Activated CD8-positive, alpha-beta T cell treated with anti-CD3 and anti-CD28 coated beads, Interleukin-2, amount 10 ng/mL, durations not matched to agents 7 days and 5 days (primary cell): ENCODE measurements at regions not wholly inside any gene's neighbourhood (a gene's known extent, or its start where the extent isn't known, plus 50 kb on each side); places are given as distances from the start of the nearest gene placed in this dataset.

Experiments
- ATAC-seq: fragments of 150-1000 bp; cut with Tn5 transposase; one replicate; pipeline ENCODE4 v1.10.0; 2021; ENCODE audit warnings: moderate library complexity
- CTCF ChIA-PET: fragments of 350-600 bp; sonication (Branson Sonifier 250); formaldehyde crosslinking; loops from one replicate; lab custom pipeline; 2021; ENCODE audit warnings: antibody characterized with exemption; lab: Charles Lee
- POLR2A ChIA-PET: fragments of 350-600 bp; sonication (Branson Sonifier 250); formaldehyde crosslinking; loops from one replicate; lab custom pipeline; 2021; ENCODE audit warnings: antibody characterized with exemption; lab: Charles Lee
- DNase-seq: peaks from one replicate; pipeline ENCODE4 v3.0.0-alpha.2; 2020
- H3K27ac Mint-ChIP-seq: one replicate; pipeline ENCODE4 v1.8.0; 2021; ENCODE audit warnings: mild to moderate bottlenecking, mixed read lengths
- H3K27me3 Mint-ChIP-seq: one replicate; pipeline ENCODE4 v1.8.0; 2021; ENCODE audit warnings: low read depth, mixed read lengths
- H3K36me3 Mint-ChIP-seq: one replicate; pipeline ENCODE4 v1.8.0; 2021; ENCODE audit warnings: low read depth, mixed read lengths
- H3K4me1 Mint-ChIP-seq: one replicate; pipeline ENCODE4 v1.8.0; 2021; ENCODE audit warnings: low read depth, mixed read lengths
- H3K4me3 Mint-ChIP-seq: one replicate; pipeline ENCODE4 v1.8.0; 2021; ENCODE audit warnings: mild to moderate bottlenecking, mixed read lengths
- H3K9me3 Mint-ChIP-seq: one replicate; pipeline ENCODE4 v1.8.0; 2022; ENCODE audit warnings: mixed read lengths; ENCODE audit not compliant: insufficient read depth

- Mint-ChIP-seq H3K27me3 (peaks cover 2% of the 10 kb centered on the region), H3K27ac (no peak overlapping the region), H3K4me1 (no peaks in the 10 kb centered on the region), H3K4me3 (no peak overlapping the region), H3K9me3 (no peaks in the 10 kb centered on the region), H3K36me3 (no peaks in the 10 kb centered on the region)
- CTCF ChIA-PET: interaction anchor here (1.2 kb wide), 1 partner anchor 27 kb away, joined by 3 read pairs; no protein-coding TSS in a partner anchor
- DNase-seq (no peak), ATAC-seq (no peak)
- POLR2A ChIA-PET: no interaction called here
Observed at GRCh38 chr3:150357923-150358607, 50.0 kb upstream of the TSC22D2 start.

GRCh38 chr3:150357140-150357539, 51.0 kb upstream of the TSC22D2 start:
- no peaks in the 10 kb centered on the region for H3K4me1 Mint-ChIP-seq
- CTCF ChIA-PET: no interaction called here
- no peak overlapping the region for H3K27ac Mint-ChIP-seq
- POLR2A ChIA-PET: no interaction called here
- H3K27me3 Mint-ChIP-seq: peaks cover 2% of the 10 kb centered on the region
- ATAC-seq: no peak
- DNase-seq: no peak
- H3K36me3 Mint-ChIP-seq: no peaks in the 10 kb centered on the region
- H3K9me3 Mint-ChIP-seq: no peaks in the 10 kb centered on the region
- H3K4me3 Mint-ChIP-seq: no peak overlapping the region

- ATAC-seq (no peak), DNase-seq (no peak)
- ChIA-PET POLR2A (no interaction called here), CTCF (no interaction called here)
- Mint-ChIP-seq H3K27ac (no peak overlapping the region), H3K27me3 (peaks cover 2% of the 10 kb centered on the region), H3K4me3 (no peak overlapping the region), H3K9me3 (no peaks in the 10 kb centered on the region), H3K36me3 (no peaks in the 10 kb centered on the region), H3K4me1 (no peaks in the 10 kb centered on the region)
Observed at GRCh38 chr3:150355574-150355973, 52.5 kb upstream of the TSC22D2 start.

- Mint-ChIP-seq H3K9me3 (no peaks in the 10 kb centered on the region), H3K4me1 (no peaks in the 10 kb centered on the region), H3K36me3 (no peaks in the 10 kb centered on the region), H3K27ac (no peak overlapping the region), H3K4me3 (no peak overlapping the region), H3K27me3 (peaks cover 3% of the 10 kb centered on the region)
- CTCF ChIA-PET: no interaction called here
- no peak for DNase-seq
- POLR2A ChIA-PET: no interaction called here
- no peak for ATAC-seq
Observed at GRCh38 chr3:150352931-150353330, 55.2 kb upstream of the TSC22D2 start.

GRCh38 chr3:150351398-150351797, 56.7 kb upstream of the TSC22D2 start:
- CTCF ChIA-PET: no interaction called here
- DNase-seq (no peak), ATAC-seq (no peak)

GRCh38 chr3:150349314-150350097, 58.6 kb upstream of the TSC22D2 start:
- DNase-seq: no peak
- H3K27ac Mint-ChIP-seq: no peak overlapping the region
- peaks cover 8% of the 10 kb centered on the region for H3K27me3 Mint-ChIP-seq
- ChIA-PET POLR2A (no interaction called here), CTCF (no interaction called here)
- H3K4me3 Mint-ChIP-seq: no peak overlapping the region
- no peaks in the 10 kb centered on the region for H3K36me3 Mint-ChIP-seq
- ATAC-seq: no peak
- no peaks in the 10 kb centered on the region for H3K4me1 Mint-ChIP-seq
- H3K9me3 Mint-ChIP-seq: no peaks in the 10 kb centered on the region

More at GRCh38 chr3:150351398-150351797, 56.7 kb upstream of the TSC22D2 start:
- H3K27ac Mint-ChIP-seq: no peak overlapping the region
- H3K9me3 Mint-ChIP-seq: no peaks in the 10 kb centered on the region
- POLR2A ChIA-PET: no interaction called here
- H3K36me3 Mint-ChIP-seq: no peaks in the 10 kb centered on the region
- no peaks in the 10 kb centered on the region for H3K4me1 Mint-ChIP-seq
- peaks cover 4% of the 10 kb centered on the region for H3K27me3 Mint-ChIP-seq
- no peak overlapping the region for H3K4me3 Mint-ChIP-seq

GRCh38 chr3:150348500-150348899, 59.6 kb upstream of the TSC22D2 start:
- no peaks in the 10 kb centered on the region for H3K9me3 Mint-ChIP-seq
- H3K36me3 Mint-ChIP-seq: no peaks in the 10 kb centered on the region
- H3K27me3 Mint-ChIP-seq: peaks cover 14% of the 10 kb centered on the region
- H3K27ac Mint-ChIP-seq: no peak overlapping the region
- H3K4me1 Mint-ChIP-seq: no peaks in the 10 kb centered on the region
- DNase-seq (no peak), ATAC-seq (no peak)
- ChIA-PET POLR2A (no interaction called here), CTCF (no interaction called here)
- no peak overlapping the region for H3K4me3 Mint-ChIP-seq

GRCh38 chr3:150346981-150347863, 60.9 kb upstream of the TSC22D2 start:
- POLR2A ChIA-PET: no interaction called here
- DNase-seq: no peak
- Mint-ChIP-seq H3K27ac (no peak overlapping the region), H3K9me3 (no peaks in the 10 kb centered on the region), H3K27me3 (peaks cover 14% of the 10 kb centered on the region), H3K4me3 (no peak overlapping the region), H3K36me3 (no peaks in the 10 kb centered on the region), H3K4me1 (no peaks in the 10 kb centered on the region)
- CTCF ChIA-PET: interaction anchor here (0.7 kb wide), 1 partner anchor 17 kb away, joined by 3 read pairs; no protein-coding TSS in a partner anchor
- ATAC-seq: no peak

- Mint-ChIP-seq H3K27me3 (peaks cover 14% of the 10 kb centered on the region), H3K4me1 (no peaks in the 10 kb centered on the region), H3K36me3 (no peaks in the 10 kb centered on the region), H3K9me3 (no peaks in the 10 kb centered on the region), H3K27ac (no peak overlapping the region), H3K4me3 (no peak overlapping the region)
- ChIA-PET POLR2A (no interaction called here), CTCF (no interaction called here)
- no peak for DNase-seq
- ATAC-seq: no peak
Observed at GRCh38 chr3:150346266-150346665, 61.8 kb upstream of the TSC22D2 start.

- Mint-ChIP-seq H3K27me3 (peaks cover 11% of the 10 kb centered on the region), H3K4me3 (no peak overlapping the region), H3K4me1 (no peaks in the 10 kb centered on the region), H3K27ac (no peak overlapping the region), H3K9me3 (no peaks in the 10 kb centered on the region), H3K36me3 (no peaks in the 10 kb centered on the region)
- no peak for ATAC-seq
- DNase-seq: no peak
- ChIA-PET CTCF (no interaction called here), POLR2A (no interaction called here)
Observed at GRCh38 chr3:150345021-150345538, 63.0 kb upstream of the TSC22D2 start.

GRCh38 chr3:150344079-150344759, 63.9 kb upstream of the TSC22D2 start:
- H3K9me3 Mint-ChIP-seq: no peaks in the 10 kb centered on the region
- peaks cover 13% of the 10 kb centered on the region for H3K27me3 Mint-ChIP-seq
- CTCF ChIA-PET: no interaction called here
- ATAC-seq: no peak
- no peaks in the 10 kb centered on the region for H3K36me3 Mint-ChIP-seq
- H3K4me3 Mint-ChIP-seq: no peak overlapping the region
- no peaks in the 10 kb centered on the region for H3K4me1 Mint-ChIP-seq
- POLR2A ChIA-PET: no interaction called here
- H3K27ac Mint-ChIP-seq: no peak overlapping the region
- no peak for DNase-seq
